Dermis blood vessel endothelial cell (primary cell): ENCODE measurements at regions not wholly inside any gene's neighbourhood (a gene's known extent, or its start where the extent isn't known, plus 50 kb on each side); places are given as distances from the start of the nearest gene placed in this dataset.

Experiments
- DNase-seq: peaks from one replicate; pipeline ENCODE4 v3.0.0; 2010

DNA sequence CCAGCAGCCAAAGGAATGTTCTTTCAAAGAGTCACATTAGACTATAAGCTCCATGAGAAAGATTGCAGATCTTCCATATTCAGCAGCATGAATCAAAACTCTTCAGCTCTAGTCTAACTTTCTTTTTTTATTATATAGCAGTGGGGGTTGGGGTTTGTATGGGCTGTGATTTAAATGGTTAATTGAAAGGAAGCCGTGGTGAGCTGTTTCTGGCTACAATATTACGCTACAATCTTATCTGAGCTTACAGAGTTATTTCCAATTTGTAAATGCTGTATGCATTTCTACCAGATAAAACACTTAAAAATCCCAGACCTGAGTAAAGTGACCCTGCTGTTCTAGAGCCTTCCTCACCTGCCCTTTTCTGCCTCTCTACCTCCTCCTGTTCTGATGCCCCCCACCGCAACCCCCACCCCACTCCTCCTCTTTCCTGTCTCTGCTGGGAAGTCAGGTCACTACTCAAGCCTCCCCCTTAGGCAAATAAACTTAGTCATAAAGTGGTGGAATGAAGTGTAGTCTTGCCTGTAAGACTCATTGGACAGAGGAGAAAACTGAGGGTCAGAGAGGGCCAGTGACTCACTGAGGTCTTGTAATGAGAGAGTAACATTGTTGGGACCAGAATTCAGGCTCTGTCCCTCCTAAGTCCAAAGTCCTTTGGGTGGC is 1089.5 kb downstream of the BCL11B start:
- DNase-seq = no peak

DNA sequence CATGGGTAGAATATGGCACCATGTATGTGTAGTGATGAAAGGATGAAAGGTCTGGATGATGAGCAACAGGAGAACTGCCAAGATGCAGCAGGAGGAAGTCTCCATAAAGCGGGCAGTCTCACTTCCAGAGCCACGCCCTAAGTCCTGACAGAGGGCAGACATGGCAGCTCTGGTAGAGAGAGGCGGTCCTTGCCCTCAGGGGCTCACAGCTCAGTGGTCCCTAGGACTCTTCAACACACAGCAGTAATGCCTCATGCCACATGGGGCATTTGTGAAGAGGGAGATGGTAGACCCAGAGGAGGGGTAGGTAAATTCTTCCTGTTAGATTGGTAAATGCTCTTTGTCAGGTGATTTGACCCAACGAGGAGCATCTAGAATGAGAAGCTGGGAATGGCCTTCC is 1088.4 kb downstream of the BCL11B start:
- no peak for DNase-seq

- no peak for DNase-seq
Observed at GRCh38 chr14:98184457-98184856, 1087.5 kb downstream of the BCL11B start.

DNA sequence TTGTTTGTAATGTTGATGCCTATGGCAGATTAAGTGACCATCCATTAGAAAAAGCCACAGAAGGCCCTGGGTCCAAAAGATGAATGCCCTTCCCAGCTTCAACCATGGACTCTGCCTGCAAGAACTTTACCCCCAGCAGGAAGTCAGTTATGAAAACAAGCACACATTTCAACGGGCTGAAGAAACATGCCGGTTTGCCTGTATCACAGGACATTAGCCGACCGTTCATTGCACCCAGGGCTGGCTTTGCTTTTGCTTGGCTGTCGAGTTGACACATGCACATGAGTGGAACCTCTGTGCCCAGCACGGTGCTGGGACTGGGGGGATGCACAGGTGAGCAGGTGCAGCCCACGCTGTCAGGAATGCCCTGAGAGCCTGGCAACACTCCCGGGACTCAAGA is 1087.0 kb downstream of the BCL11B start:
- DNase-seq = no peak

- DNase-seq = no peak
Observed at GRCh38 chr14:98186140-98186539, 1085.9 kb downstream of the BCL11B start.

- DNase-seq = no peak
Observed at GRCh38 chr14:98187281-98187680, 1084.7 kb downstream of the BCL11B start.

- DNase-seq = no peak
Observed at GRCh38 chr14:98189062-98189461, 1082.9 kb downstream of the BCL11B start.

DNA sequence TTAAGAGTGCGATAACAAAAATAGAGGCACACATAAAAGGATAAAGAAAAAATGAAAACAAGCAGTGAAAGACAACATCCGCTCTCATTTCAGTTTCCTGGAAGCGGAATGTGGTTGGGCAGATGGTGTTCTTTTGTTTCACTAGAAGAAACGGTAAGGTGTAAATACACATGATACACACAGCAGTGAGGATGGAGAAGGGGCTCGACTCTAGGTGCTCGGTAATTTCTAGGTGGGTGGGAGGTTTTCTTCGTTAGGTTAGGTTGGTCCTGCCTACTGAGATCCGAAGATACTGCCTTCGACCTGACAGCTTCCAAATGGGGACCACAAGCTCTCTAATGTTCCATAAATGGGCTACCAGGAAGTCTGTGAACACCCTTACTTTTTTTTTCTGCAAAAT is 1082.5 kb downstream of the BCL11B start:
- DNase-seq = no peak

DNA sequence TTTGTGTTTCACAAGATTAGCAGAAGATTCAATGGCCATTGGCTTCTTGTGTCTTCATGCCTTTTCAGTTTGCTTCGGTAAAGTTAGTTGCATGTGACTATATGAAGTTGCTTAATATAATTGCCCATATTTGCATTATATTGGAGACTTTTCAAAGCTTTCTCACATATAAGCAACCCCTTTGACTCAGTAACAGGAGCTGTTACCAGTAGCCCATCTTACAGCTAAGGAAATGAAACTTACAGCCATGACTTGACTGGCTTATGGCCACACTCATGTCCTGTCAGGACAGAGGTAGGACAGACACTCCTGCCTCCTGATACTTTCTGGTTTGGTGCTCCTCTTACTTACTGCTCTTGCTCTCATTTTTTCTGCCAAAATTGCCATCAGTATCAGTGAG is 1082.1 kb downstream of the BCL11B start:
- no peak for DNase-seq

DNA sequence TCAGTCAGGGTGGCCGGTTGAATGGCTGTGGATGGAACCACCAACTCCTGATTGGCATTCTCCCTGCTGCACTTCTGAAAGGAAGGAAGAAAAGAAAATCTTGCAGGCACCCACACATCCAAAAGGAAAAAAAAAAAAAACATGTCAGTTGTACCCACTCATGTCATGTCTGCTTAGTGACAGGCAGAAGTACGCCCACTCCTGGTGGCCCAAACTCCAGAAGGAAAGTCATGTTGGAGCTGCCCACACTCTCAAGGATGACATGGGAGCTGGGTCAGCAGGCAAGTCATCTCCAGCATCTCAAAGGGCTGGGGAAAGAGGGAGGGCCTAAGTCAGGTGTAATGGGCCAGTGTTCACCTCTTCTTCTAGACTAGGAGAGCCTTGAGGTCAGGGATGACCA is 1079.1 kb downstream of the BCL11B start:
- no peak for DNase-seq

DNA sequence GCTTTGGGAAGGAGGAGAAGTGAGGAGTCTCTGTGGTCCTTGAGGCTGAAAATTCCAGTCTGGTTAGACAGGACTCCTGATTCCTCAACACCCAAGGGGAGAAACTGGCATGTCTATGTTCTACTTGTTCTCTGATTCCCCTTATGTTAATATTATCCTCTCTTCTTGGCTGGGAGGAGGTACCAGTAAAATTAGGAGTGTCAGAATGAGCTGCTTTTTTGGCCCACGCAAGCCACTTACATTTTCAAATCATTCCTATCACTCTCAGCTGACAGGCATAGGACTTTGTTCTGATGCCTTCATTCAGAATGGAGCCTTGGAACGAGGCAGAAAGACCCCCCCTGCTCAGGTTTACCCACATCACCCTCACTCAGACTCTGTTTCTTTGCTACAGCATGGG is 1077.2 kb downstream of the BCL11B start:
- DNase-seq = no peak

- DNase-seq = no peak
Observed at GRCh38 chr14:98195256-98195655, 1076.7 kb downstream of the BCL11B start.

- DNase-seq = no peak
Observed at GRCh38 chr14:98197933-98198332, 1074.1 kb downstream of the BCL11B start.

- no peak for DNase-seq
Observed at GRCh38 chr14:98198385-98198784, 1073.6 kb downstream of the BCL11B start.

- DNase-seq = no peak
Observed at GRCh38 chr14:98200601-98201000, 1071.4 kb downstream of the BCL11B start.

DNA sequence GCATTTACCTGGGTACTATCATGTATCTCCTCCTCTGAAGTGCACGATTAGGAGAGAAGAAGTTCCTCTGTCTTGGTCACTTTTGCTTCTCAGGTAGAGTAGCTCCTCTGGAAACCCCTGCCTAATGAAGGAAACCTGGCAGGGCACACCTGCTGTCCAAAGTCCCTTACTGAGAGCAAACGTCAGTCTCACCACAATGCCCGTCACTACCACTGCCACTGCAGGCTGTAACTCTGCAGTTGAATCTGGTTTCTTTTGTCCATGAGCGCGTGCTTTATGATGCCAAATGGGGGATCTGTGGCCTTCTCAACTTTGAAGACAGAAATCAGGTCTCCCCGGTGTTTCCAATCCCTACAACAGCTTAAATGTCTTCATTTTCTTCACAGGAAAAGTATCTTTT is 1068.6 kb downstream of the BCL11B start:
- DNase-seq = no peak

GRCh38 chr14:98204139-98204538 is 1067.9 kb downstream of the BCL11B start:
- no peak for DNase-seq

DNA sequence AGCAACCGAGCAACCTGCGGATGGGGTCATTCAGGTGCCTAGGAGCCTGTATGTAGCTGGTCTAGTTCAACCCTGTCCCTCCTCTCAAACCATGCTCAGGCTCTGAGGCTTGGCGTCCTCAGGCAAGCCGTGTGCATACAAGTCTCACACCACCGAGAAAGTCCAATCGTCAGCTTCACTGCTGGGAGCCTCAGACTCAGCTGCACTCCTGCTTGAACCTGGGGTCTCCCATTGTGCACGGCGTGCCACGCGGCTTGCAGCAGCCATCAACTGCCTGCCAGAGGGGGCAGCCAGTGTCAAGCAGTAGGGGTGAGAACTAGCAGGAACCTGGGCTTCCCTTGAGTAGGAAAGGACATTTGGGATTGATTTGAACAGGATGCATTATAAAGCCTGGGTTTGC is 1064.6 kb downstream of the BCL11B start:
- DNase-seq = no peak

GRCh38 chr14:98208211-98208611 is 1063.8 kb downstream of the BCL11B start:
- DNase-seq = no peak

- DNase-seq = no peak
Observed at GRCh38 chr14:98208943-98209342, 1063.1 kb downstream of the BCL11B start.

DNA sequence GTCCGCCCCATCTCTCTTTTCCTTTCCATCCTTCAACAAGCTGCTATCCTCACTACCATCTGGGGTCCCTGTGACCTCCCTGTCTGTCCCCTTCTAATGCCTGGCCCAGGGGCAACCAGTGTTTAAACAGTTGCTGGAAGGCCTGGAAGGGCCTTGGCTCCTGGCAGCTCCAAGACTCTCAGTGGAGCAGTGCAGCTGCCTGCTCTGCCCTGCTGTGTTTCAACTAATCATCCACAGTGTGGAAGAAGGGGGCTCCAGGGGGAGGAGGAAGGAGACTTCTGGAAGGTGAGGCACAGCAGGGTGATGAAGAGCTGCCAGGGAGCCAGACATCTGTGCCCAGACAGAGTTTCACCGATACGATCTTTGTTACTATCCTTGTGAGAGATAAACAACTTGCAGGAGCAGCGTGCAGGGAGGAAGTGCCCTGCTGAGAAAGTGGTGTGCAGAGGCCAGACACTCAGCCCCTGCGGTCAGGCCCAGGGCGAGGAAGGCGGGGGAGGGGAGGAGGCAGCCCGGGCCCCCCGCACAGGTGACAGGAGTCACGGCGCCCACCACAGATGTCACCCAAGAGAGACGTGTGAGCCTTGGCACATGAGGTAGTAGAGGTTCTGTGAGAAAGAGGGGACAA is 1061.8 kb downstream of the BCL11B start:
- no peak for DNase-seq

GRCh38 chr14:98217530-98217929 is 1054.5 kb downstream of the BCL11B start:
- no peak for DNase-seq

GRCh38 chr14:98218218-98218617 is 1053.8 kb downstream of the BCL11B start:
- DNase-seq = no peak

DNA sequence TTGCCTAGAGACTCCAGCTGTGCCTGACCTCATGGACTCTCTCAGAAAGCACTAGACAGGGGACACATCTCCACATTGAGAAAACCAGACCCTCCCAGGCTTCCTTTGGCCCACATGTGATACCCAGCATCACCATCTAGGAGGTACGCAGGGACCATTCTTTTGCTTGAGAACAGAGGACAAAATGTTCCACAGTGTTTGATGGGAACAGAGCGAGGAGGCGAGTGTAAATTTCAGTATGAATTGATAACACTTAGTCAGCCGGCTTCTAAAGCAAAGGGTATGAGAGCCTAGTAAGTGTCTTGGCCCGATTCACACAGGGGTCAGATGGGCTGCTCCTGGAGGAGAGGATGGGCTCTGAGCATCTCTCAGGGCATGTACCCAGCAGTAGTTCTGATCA is 1052.4 kb downstream of the BCL11B start:
- no peak for DNase-seq

- no peak for DNase-seq
Observed at GRCh38 chr14:98223106-98223505, 1048.9 kb downstream of the BCL11B start.
